ENCODE measurements at regions not wholly inside any gene's neighbourhood (a gene's known extent, or its start where the extent isn't known, plus 50 kb on each side); places are given as distances from the start of the nearest gene placed in this dataset.
"Not testable (repeated sequence)": the region's sequence is repeated elsewhere in the genome, so short reads cannot be mapped to it uniquely, and the experiment has no call there.

- Histone ChIP-seq H3K27ac (ENCODE audit: low read depth) (no peak overlapping the region), H3K36me3 (ENCODE audit: insufficient read depth) (no peaks in the 10 kb centered on the region), H3K4me1 (ENCODE audit: insufficient read depth) (no peaks in the 10 kb centered on the region), H3K4me3 (ENCODE audit: low read depth, low read length) (no peak overlapping the region)
- 58% methylated on average over 7 of the region's 7 CpGs for WGBS
- peak; percentile 8 for DNase-seq (ENCODE audit: extremely low spot score)
Measured at GRCh38 chr6:90676516-90677300, 89.8 kb upstream of the MAP3K7 start.

- not testable (repeated sequence) for H3K4me3 ChIP-seq (ENCODE audit: low read depth, low read length); H3K36me3 ChIP-seq (ENCODE audit: insufficient read depth); H3K27ac ChIP-seq (ENCODE audit: low read depth); H3K4me1 ChIP-seq (ENCODE audit: insufficient read depth); DNase-seq (ENCODE audit: extremely low spot score)
- 75% methylated on average over 8 of the region's 8 CpGs for WGBS
Measured at GRCh38 chr6:90675107-90675506, 88.2 kb upstream of the MAP3K7 start.

GRCh38 chr6:90674077-90674476 lies 87.2 kb upstream of the MAP3K7 start:
- H3K36me3 ChIP-seq (ENCODE audit: insufficient read depth); DNase-seq (ENCODE audit: extremely low spot score); H3K4me3 ChIP-seq (ENCODE audit: low read depth, low read length); H3K27ac ChIP-seq (ENCODE audit: low read depth); H3K4me1 ChIP-seq (ENCODE audit: insufficient read depth): not testable (repeated sequence)
- 51% methylated on average over 9 of the region's 9 CpGs for WGBS

GRCh38 chr6:90669846-90670245 lies 83.0 kb upstream of the MAP3K7 start:
- H3K4me3 ChIP-seq (ENCODE audit: low read depth, low read length) = no peak overlapping the region
- no peak overlapping the region for H3K27ac ChIP-seq (ENCODE audit: low read depth)
- WGBS = 55% methylated on average over 1 of the region's 1 CpG
- no peaks in the 10 kb centered on the region for H3K4me1 ChIP-seq (ENCODE audit: insufficient read depth)
- H3K36me3 ChIP-seq (ENCODE audit: insufficient read depth) = no peaks in the 10 kb centered on the region
- no peak for DNase-seq (ENCODE audit: extremely low spot score)

GRCh38 chr6:90669420-90669819 lies 82.5 kb upstream of the MAP3K7 start:
- Histone ChIP-seq H3K27ac (ENCODE audit: low read depth) (no peak overlapping the region), H3K4me3 (ENCODE audit: low read depth, low read length) (no peak overlapping the region), H3K36me3 (ENCODE audit: insufficient read depth) (no peaks in the 10 kb centered on the region), H3K4me1 (ENCODE audit: insufficient read depth) (no peaks in the 10 kb centered on the region)
- WGBS = 37% methylated on average over 2 of the region's 2 CpGs
- DNase-seq (ENCODE audit: extremely low spot score) = no peak

- DNase-seq (ENCODE audit: extremely low spot score) = no peak
- Histone ChIP-seq H3K4me3 (ENCODE audit: low read depth, low read length) (no peak overlapping the region), H3K36me3 (ENCODE audit: insufficient read depth) (no peaks in the 10 kb centered on the region), H3K4me1 (ENCODE audit: insufficient read depth) (no peaks in the 10 kb centered on the region), H3K27ac (ENCODE audit: low read depth) (no peak overlapping the region)
Measured at GRCh38 chr6:90668141-90668540, 81.3 kb upstream of the MAP3K7 start.

- WGBS = 85% methylated on average over 3 of the region's 3 CpGs
Measured at GRCh38 chr6:90663873-90664272, 77.0 kb upstream of the MAP3K7 start.

GRCh38 chr6:90663106-90663505 lies 76.2 kb upstream of the MAP3K7 start:
- DNase-seq (ENCODE audit: extremely low spot score) = no peak
- Histone ChIP-seq H3K36me3 (ENCODE audit: insufficient read depth) (no peaks in the 10 kb centered on the region), H3K4me3 (ENCODE audit: low read depth, low read length) (no peak overlapping the region), H3K27ac (ENCODE audit: low read depth) (no peak overlapping the region), H3K4me1 (ENCODE audit: insufficient read depth) (no peaks in the 10 kb centered on the region)
- WGBS = 71% methylated on average over 2 of the region's 2 CpGs

More at GRCh38 chr6:90663873-90664272, 77.0 kb upstream of the MAP3K7 start:
- Histone ChIP-seq H3K4me3 (ENCODE audit: low read depth, low read length) (no peak overlapping the region), H3K36me3 (ENCODE audit: insufficient read depth) (no peaks in the 10 kb centered on the region), H3K27ac (ENCODE audit: low read depth) (no peak overlapping the region), H3K4me1 (ENCODE audit: insufficient read depth) (no peaks in the 10 kb centered on the region)
- DNase-seq (ENCODE audit: extremely low spot score) = no peak

- Histone ChIP-seq H3K4me3 (ENCODE audit: low read depth, low read length) (no peak overlapping the region), H3K27ac (ENCODE audit: low read depth) (no peak overlapping the region), H3K4me1 (ENCODE audit: insufficient read depth) (no peaks in the 10 kb centered on the region), H3K36me3 (ENCODE audit: insufficient read depth) (no peaks in the 10 kb centered on the region)
- DNase-seq (ENCODE audit: extremely low spot score) = no peak
Measured at GRCh38 chr6:90660931-90661330, 74.1 kb upstream of the MAP3K7 start.

GRCh38 chr6:90658497-90658896 lies 71.6 kb upstream of the MAP3K7 start:
- no peaks in the 10 kb centered on the region for H3K4me1 ChIP-seq (ENCODE audit: insufficient read depth)
- H3K4me3 ChIP-seq (ENCODE audit: low read depth, low read length) = no peak overlapping the region
- WGBS = 67% methylated on average over 5 of the region's 5 CpGs
- H3K27ac ChIP-seq (ENCODE audit: low read depth) = no peak overlapping the region
- H3K36me3 ChIP-seq (ENCODE audit: insufficient read depth) = no peaks in the 10 kb centered on the region
- DNase-seq (ENCODE audit: extremely low spot score) = no peak

- Histone ChIP-seq H3K4me1 (ENCODE audit: insufficient read depth) (no peaks in the 10 kb centered on the region), H3K27ac (ENCODE audit: low read depth) (no peak overlapping the region), H3K4me3 (ENCODE audit: low read depth, low read length) (no peak overlapping the region), H3K36me3 (ENCODE audit: insufficient read depth) (no peaks in the 10 kb centered on the region)
- no peak for DNase-seq (ENCODE audit: extremely low spot score)
- 10% methylated on average over 1 of the region's 1 CpG for WGBS
Measured at GRCh38 chr6:90656325-90656724, 69.5 kb upstream of the MAP3K7 start.

- Histone ChIP-seq H3K4me3 (ENCODE audit: low read depth, low read length) (no peak overlapping the region), H3K36me3 (ENCODE audit: insufficient read depth) (no peaks in the 10 kb centered on the region), H3K27ac (ENCODE audit: low read depth) (no peak overlapping the region), H3K4me1 (ENCODE audit: insufficient read depth) (no peaks in the 10 kb centered on the region)
- no peak for DNase-seq (ENCODE audit: extremely low spot score)
- 96% methylated on average over 5 of the region's 5 CpGs for WGBS
Measured at GRCh38 chr6:90654806-90655205, 67.9 kb upstream of the MAP3K7 start.

GRCh38 chr6:90654166-90654565 lies 67.3 kb upstream of the MAP3K7 start:
- no peaks in the 10 kb centered on the region for H3K4me1 ChIP-seq (ENCODE audit: insufficient read depth)
- WGBS = 56% methylated on average over 8 of the region's 8 CpGs
- DNase-seq (ENCODE audit: extremely low spot score) = no peak
- no peak overlapping the region for H3K4me3 ChIP-seq (ENCODE audit: low read depth, low read length)
- no peak overlapping the region for H3K27ac ChIP-seq (ENCODE audit: low read depth)
- no peaks in the 10 kb centered on the region for H3K36me3 ChIP-seq (ENCODE audit: insufficient read depth)

GRCh38 chr6:90653750-90654149 lies 66.9 kb upstream of the MAP3K7 start:
- no peak overlapping the region for H3K27ac ChIP-seq (ENCODE audit: low read depth)
- H3K36me3 ChIP-seq (ENCODE audit: insufficient read depth) = no peaks in the 10 kb centered on the region
- no peak for DNase-seq (ENCODE audit: extremely low spot score)
- H3K4me3 ChIP-seq (ENCODE audit: low read depth, low read length) = no peak overlapping the region
- no peaks in the 10 kb centered on the region for H3K4me1 ChIP-seq (ENCODE audit: insufficient read depth)
- WGBS = 69% methylated on average over 5 of the region's 5 CpGs

Measured in urinary bladder (tissue), 3 donors.